Kidney (tissue), 13 donors: ENCODE measurements at regions not wholly inside any gene's neighbourhood (a gene's known extent, or its start where the extent isn't known, plus 50 kb on each side); places are given as distances from the start of the nearest gene placed in this dataset.

Experiments
- DNase-seq, 5 donors: peaks; one replicate each; pipeline ENCODE4 v3.0.0-alpha.2; 2013 to 2020
- FAIRE-seq: peaks from 2 replicates; lab custom pipeline; 2012; peaks lifted over from hg19 to GRCh38; lab: Jason Lieb, UNC
- H3K27ac ChIP-seq, 2 donors: one replicate each; pipeline ENCODE4 v1.7.0; 2013; ENCODE audit warnings: low read depth in 2 of 2, low read length in 2 of 2, inconsistent platforms in 1 of 2
- H3K27me3 ChIP-seq: one replicate; pipeline ENCODE4 v1.7.1; 2013; ENCODE audit warnings: low read length, inconsistent platforms; ENCODE audit not compliant: control insufficient read depth, insufficient read depth
- H3K36me3 ChIP-seq, 3 donors: one replicate each; pipeline versions ENCODE4 v1.7.0 to v1.7.1; 2013; ENCODE audit warnings: low read length in 3 of 3, control low read depth in 1 of 3, inconsistent platforms in 1 of 3; ENCODE audit not compliant: insufficient read depth in 3 of 3, control insufficient read depth in 2 of 3
- H3K4me1 ChIP-seq, 3 donors: one replicate each; pipeline versions ENCODE4 v1.7.0 to v1.7.1; 2013; ENCODE audit warnings: low read length in 3 of 3, inconsistent platforms in 1 of 3, low read depth in 1 of 3; ENCODE audit not compliant: control insufficient read depth in 2 of 3, insufficient read depth in 2 of 3
- H3K4me3 ChIP-seq, 3 donors: one replicate each; pipeline versions ENCODE4 v1.7.0 to v1.8.1; 2013; ENCODE audit warnings: low read length in 3 of 3, control low read depth in 1 of 3, inconsistent platforms in 1 of 3
- H3K9ac ChIP-seq, 3 donors: one replicate each; pipeline versions ENCODE4 v1.7.0 to v1.7.1; 2013; ENCODE audit warnings: low read length in 3 of 3, control low read depth in 1 of 3, inconsistent platforms in 1 of 3
- H3K9me3 ChIP-seq, 3 donors: one replicate each; pipeline versions ENCODE4 v1.7.0 to v1.7.1; 2013; ENCODE audit warnings: low read length in 3 of 3, control low read depth in 1 of 3, inconsistent platforms in 1 of 3; ENCODE audit not compliant: control insufficient read depth in 2 of 3, insufficient read depth in 1 of 3
- CTCF ChIP-seq: IDR thresholded peaks from 3 replicates; pipeline ENCODE4 v1.5.1; 2012; ENCODE audit warnings: mild to moderate bottlenecking, moderate library complexity, borderline replicate concordance; ENCODE audit not compliant: insufficient read depth; ENCODE audit errors: extremely low read depth
- intact Hi-C: fragments of 100-400 bp; cut with DNase I; formaldehyde crosslinking; loops from one replicate; pipeline ENCODE4 v1.11.1; 2022
- donor health status: control.
- donor health status: control.
- donor health status: control.
- donor health status: control.
- donor health status: control.
- donor health status: DM: yes; HTN: yes; CAD: no.
- donor health status: Normal renal cell carcinoma (clear cell type).

- no peaks in the 10 kb centered on the region for H3K9me3 ChIP-seq
- intact Hi-C loops, result no loop called here
- H3K9ac ChIP-seq, result no peak overlapping the region
- H3K4me1 ChIP-seq, result peaks cover 0 to 15% (median 12%) of the 10 kb centered on the region in 3 donors
- DNase-seq (no peak), FAIRE-seq (no peak)
- H3K36me3 ChIP-seq, result no peaks in the 10 kb centered on the region
- no peak overlapping the region for H3K27ac ChIP-seq
- no peak overlapping the region for H3K4me3 ChIP-seq
- TF ChIP-seq CTCF, result no peak
- no peaks in the 10 kb centered on the region for H3K27me3 ChIP-seq
Measured at GRCh38 chrX:39757971-39758370, 339.8 kb downstream of the BCOR start.

- no peak for DNase-seq
- TF ChIP-seq CTCF, result no peak
Measured at GRCh38 chrX:39758791-39759525, 338.8 kb downstream of the BCOR start.

DNA sequence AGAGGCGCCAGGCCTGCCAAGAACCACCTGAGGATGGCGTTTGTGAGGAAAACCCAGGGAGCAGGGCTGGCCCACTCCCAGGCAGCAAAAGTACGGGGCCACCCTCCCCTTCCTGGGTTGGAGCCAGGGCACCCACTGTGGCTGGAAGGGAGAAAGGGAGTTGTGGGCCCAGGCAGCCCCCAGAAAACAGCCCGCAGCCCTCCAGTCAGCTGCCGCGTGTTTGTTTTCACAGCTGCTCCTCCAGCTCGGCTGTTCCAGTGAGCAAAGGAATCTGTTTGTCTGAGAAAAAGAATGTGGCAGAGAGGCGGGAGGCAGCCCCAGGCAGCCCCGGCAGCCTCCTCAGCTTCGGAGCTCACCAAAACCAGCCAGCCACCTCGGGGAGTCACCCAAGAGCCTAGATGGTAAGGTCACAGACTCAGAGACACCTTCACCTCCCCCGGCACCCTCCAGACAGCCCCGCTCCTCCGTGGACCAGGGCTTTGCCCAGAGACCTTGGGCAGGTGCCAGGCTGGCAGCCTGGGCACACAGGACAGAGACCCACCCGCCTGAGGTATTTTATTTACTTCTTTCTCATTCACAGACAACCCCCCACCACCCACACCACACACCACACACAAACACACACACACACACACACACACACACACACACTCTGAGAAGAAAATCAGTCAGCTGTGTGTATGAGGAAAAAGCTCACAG, 338.1 kb downstream of the BCOR start:
- DNase-seq, result peak; percentile 69 to 91 (median 77)
- Histone ChIP-seq H3K9me3 (no peaks in the 10 kb centered on the region), H3K4me3 (no peak overlapping the region), H3K9ac (no peak overlapping the region), H3K27me3 (no peaks in the 10 kb centered on the region), H3K4me1 (peaks cover 0 to 15% (median 12%) of the 10 kb centered on the region in 3 donors), H3K27ac (peak overlapping the region; percentile 63 to 74), H3K36me3 (no peaks in the 10 kb centered on the region)
- TF ChIP-seq CTCF, result no peak
- FAIRE-seq, result no peak
- intact Hi-C loops, result no loop called here

More at GRCh38 chrX:39758791-39759525, 338.8 kb downstream of the BCOR start:
- intact Hi-C loops, result no loop called here
- no peak for FAIRE-seq
- peaks cover 0 to 15% (median 12%) of the 10 kb centered on the region in 3 donors for H3K4me1 ChIP-seq
- H3K9me3 ChIP-seq, result no peaks in the 10 kb centered on the region
- no peaks in the 10 kb centered on the region for H3K27me3 ChIP-seq
- H3K4me3 ChIP-seq, result no peak overlapping the region
- H3K36me3 ChIP-seq, result no peaks in the 10 kb centered on the region
- no peak overlapping the region for H3K9ac ChIP-seq
- peak overlapping the region in 1 of 2 donors; percentile 74 for H3K27ac ChIP-seq
